GM18499 (cell line): ENCODE measurements at regions not wholly inside any gene's neighbourhood (a gene's known extent, or its start where the extent isn't known, plus 50 kb on each side); places are given as distances from the start of the nearest gene placed in this dataset.

ENCODE experiments used
- ATAC-seq: cut with Tn5 transposase; IDR thresholded peaks from one replicate; pipeline ENCODE4 v1.9.1; 2021; ENCODE audit warnings: moderate number of reproducible peaks; ENCODE audit not compliant: insufficient read depth, unreplicated experiment

DNA sequence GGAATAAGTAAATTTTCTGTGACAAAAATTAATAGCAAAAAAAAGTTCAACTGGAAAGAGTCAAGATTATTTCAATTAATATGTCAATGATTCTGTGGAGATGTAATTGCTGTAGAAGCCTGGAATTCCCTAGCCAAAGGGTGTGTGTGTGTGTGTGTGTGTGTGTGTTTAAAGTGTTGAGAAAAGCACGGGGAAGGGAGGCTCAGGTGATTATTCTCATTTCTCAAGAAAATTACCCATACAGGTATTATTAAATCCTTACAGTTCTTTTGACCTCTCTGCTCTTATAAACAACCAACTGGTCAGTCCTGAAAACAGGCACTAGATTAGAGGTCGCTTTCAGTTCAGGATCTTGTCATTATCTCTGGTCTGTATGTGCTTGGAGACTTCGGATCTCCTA lies 129.3 kb upstream of the SASH1 start:
- ATAC-seq, result no peak

DNA sequence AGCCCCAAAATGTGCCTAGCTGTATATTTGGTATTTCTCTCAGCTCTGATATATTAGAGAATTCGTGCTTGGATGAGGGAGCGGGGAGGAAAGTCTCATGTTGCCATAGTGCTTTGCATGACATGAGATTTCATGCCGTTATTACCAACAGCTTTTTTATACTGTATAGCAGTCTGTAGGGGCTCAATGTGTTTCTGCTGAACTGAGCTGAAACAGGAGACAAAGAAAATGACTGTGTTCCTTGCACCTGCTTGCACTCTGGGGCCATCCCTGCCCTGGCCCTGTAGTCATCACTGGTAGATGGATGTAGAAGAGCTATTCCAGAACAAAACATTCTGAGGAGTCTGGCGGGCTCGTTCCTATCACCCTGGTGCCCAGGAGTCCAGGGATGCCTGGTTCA lies 128.0 kb upstream of the SASH1 start:
- no peak for ATAC-seq

DNA sequence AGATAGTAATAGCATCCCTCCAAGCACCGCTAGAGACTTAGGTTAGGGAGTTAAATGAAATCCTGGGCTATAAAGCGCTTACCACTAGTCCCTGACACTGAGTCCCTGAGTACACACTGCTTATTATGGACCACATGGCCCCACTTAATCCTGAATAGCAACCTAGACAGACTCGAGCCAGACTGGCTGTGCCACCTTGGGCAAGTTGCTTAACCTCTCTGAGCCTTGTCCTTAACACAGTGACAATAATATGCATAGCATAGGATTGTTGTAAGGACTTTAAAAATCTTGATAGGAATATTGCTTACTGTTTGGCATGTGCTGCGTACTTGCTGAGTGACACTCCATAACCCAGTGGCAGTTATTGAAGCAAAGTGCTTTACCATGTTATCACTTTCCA lies 125.6 kb upstream of the SASH1 start:
- no peak for ATAC-seq

DNA sequence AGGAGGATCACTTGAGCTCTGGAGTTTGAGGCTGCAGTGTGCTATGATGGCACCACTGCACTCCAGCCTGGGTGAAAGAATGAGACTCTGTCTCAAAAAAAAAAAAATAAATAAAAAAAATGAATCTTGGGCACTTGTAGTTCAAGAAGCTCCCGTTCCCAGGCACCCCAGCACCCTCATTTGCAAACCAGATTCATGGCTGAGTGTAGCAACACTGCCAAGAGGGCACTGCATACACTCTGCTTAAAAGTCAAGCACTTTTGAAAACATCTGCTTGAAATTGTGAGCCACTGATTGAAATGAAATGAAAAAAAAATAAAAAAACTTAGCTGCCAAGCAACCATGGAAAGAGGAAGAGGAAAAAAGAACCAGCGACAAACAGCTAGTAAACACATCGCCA lies 124.7 kb upstream of the SASH1 start:
- no peak for ATAC-seq

DNA sequence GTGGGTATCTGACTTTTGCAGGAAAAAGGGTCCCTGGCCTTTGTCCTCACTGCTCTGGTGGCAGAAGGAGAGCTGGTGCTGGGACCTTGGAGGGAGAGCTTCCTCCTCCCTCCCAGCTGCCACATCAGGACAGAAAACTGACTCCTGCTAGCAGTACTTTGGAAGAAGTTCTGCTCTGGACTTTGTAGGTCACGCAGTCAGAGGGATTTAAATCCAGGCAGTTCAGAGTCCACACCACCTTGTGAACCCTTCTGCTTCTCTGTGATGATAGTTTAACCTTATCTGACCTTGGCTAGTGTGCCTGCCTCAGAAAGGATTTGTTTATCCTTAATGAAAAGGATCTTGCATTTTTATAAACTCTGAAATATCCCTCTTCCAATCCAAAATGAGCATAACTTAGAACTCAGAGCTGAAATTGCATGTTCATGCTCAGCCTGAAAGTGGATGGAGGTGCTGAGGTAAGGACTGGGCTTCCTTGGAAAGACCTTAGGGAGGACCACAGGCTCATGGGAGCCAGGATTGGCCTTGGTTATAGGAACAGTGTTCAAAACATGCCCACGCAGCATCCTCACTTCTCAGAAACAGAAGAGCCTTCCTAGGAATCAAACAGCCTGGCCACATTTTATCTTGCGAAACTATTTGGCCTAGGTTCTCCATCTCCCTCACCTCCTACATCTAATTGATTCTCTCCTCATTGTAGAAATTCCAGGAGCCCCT lies 123.9 kb upstream of the SASH1 start:
- ATAC-seq, result no peak

DNA sequence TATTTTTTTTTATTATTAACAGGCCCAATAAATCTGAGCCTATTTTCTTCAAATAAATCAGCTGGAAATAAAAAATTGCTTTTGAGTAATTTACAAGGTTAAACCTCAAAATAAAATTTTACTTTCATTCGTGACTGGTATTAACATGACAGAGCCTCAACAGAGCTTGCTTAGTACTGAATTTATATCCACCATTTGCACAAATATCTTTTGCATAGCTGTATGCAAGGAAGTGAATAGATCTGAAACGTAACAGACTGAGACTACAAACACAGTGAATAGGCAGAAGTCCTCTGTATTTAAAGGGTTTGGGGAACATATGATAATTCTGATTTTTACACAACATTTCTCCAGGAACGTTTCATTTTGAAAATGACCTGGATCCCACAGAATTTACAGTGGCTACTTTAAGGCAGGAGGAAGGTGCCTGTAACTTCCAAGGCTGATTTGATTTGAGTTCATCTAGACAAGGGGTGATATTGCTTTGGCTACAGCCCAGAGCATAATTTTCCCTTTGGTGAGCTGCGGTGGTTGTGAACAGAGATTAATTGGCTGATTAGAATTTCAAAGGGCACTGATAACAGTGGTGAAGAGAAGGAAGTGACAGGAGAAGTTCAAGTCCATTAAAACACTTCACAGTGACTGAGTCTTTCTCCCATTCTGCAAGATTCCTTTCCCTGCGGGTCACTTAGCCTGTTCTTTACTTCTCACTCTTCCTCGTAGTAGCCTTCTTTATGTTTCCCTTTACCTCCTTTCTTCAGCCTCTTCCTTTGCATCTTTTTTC lies 121.2 kb upstream of the SASH1 start:
- ATAC-seq, result no peak

DNA sequence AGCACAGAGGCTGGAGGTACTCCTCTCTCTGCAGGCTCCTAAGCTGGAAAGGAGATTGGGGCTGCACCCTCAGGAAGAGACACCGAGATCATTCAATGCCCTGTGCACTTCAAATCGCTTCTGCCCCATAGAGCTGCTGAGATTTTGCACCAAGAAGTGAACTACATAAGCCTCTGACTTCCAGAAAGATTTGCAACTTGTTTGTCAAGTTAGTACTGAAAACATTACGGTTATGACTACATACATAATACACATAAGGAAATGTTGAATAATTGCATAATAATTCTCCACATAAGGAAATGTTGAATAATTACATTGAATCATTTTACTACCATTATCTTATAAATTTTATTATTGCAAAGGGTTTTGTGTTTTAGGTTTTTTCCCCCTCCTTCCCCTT lies 120.3 kb upstream of the SASH1 start:
- ATAC-seq, result no peak

DNA sequence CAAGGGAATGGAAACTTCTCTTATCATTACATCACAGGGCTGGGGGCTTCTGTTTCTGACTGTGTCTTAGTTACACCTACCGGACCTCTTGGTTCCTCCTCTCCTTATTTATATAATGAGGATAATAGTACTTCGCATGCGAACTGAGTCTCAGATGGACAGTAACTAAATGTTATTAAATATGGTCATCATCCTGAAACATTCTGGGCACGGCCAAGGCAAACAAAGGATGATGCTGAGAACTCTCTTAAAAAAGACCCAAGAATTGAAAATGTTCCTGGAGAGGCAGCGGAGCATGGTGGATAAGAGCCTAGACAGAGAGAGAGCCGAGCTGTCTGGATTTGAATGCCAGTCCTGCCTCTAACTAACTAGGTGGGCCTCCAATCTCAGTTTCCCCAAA lies 119.8 kb upstream of the SASH1 start:
- ATAC-seq, result no peak

DNA sequence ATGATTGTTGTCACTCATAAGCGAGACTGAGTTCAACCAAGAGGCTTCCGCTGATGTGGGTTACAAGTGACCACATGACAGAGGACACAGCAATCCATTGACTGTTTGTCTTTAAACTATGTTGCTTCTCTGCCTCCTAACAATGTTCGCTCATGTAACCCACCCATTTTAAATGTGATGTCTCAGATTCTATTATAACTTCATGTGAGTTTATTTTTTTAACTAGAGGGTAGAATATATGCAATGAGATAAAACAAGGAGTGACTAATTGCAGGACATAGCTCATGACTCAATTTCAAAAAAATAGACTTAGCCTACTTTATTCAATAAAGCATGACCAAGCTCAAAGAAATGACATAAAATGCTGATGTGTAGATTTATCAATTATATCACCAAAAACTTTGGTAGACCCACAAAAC lies 119.2 kb upstream of the SASH1 start:
- ATAC-seq, result no peak

DNA sequence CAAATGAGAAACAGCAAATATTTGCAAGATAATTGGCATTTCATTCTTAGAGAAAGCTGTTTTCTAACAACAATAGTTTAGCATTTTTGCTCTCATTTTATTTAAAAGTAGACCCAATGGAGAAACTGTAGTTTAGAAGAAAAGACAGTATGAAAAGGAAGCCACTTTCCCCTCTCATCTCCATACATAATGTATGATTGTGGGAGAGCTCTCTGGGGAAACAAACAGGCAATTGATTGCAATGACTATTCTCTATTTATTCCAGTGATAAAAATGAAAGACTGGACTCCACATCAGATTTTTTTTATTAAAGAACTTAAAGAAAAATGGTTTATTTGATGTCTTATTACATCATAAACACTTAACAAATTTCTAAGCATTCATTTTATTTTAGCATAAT lies 116.8 kb upstream of the SASH1 start:
- no peak for ATAC-seq

DNA sequence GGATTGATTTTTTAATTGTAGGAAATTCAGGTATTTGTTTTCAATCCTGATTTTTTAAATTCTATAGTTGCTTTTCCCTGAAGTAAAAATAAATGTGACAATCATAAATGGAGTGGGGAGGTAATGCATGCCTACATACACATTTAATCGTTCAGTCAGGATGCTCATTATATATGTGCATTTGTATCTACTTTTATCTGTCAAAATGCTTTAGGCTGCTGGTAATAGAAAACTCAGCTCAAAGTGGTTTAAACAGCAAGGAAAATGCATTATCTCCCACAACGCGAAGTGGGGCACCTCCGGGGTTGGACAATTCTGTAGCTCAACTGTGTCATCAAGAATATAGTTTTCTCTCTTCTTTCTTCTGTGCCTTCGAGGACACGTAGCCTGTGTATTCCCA lies 116.4 kb upstream of the SASH1 start:
- no peak for ATAC-seq

DNA sequence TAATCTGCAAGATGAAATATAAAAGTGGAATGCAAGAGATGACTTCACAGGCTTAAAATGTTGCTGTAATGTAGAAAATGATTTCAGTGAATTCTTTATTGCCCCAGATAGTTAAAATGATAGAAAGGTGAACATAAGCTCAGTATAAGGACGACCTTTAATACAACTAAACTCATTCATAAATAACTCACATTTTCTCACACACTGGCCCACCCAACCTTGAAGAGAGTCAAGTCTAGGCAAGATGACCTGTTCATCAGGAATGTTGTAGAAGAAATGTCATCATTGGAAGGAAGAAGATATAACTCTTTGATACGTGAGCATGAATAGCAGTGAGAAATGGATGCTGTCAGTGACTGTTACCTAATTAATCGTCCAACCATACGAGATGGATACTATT lies 111.1 kb upstream of the SASH1 start:
- ATAC-seq, result no peak

DNA sequence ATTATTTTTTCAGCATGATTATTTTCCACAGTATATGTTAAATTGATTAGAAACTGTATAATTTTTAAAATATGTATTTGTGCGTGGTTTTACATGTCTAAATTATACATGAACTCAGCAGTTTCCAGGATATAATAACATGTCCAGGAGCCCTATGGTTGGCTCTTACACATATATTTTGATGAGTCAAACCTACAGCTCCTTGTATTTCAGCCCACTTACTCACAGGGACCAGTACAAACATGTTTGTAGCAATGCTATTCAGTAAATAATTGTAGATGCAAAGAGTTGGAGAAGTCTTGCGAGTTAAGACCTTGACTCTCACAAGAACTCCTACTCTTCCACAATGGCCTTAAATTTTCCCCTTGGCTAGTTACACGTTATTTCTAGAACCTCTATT lies 107.2 kb upstream of the SASH1 start:
- ATAC-seq, result no peak

DNA sequence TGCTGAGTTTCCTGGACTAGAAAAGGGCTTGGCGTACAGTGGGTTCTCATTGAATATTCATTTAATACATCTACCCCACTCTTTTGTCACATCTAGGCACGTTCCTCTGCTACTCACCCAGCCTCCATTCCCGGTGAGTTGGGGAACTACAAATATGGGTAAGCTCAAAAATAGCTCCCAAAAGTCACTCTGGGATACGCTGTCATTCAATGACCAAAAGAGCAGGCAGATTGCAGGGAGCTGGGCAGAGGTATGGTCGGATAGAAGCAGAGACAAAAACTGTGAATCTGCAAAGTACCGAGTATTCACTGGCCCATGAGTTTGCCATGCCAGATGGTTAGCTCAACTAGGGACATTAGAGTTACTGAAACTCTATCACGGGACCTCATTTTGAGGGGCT lies 103.9 kb upstream of the SASH1 start:
- no peak for ATAC-seq

DNA sequence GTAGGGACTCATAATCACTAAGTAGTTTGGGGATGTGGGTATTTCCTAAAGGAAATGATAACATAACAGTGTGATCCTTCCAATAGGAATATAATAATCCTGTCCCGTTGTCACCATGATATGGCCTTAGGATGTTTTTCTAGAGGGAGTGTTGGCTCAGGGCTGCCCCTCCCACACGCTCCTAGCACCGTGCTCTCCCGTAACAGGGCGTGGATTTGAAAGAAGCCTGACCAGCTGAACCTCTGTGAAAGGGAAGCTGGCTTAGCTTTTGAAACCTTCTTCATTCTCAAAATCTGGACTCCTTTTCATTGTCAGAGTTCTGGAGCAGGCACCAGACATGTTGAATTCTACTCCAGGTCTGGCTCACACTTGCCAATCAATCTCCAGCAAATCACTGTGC lies 103.4 kb upstream of the SASH1 start:
- ATAC-seq, result no peak

DNA sequence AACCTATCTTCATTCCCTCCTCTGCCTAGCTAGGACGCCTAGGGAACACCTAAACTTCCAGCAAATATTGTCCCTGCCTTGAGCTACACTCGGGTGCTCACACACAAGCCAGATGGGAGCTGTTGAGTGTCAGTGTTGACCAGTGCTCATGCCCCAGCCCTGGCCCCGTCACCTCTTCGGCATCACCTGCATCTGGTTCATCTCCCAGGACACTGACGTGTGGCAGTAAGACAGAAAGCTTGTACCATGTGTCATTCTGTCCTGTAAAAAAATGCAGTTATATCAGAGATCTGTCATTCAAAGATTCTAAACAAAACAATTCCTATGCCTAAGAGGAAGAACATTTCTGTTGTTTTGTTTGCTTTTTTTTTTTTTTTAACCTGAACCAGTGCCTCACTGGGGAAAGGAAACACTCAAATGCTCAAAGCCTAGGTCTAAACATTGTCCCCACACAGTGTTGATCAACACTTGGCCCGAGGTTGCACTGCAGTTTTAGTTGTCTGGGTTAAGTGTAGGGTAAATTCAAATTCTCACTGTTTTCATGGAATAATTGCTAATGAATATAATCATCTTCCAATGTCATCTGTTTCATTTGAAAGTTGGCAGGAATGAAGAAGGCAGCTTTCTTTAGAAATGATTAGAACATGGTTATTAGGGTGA lies 102.7 kb upstream of the SASH1 start:
- ATAC-seq, result no peak

DNA sequence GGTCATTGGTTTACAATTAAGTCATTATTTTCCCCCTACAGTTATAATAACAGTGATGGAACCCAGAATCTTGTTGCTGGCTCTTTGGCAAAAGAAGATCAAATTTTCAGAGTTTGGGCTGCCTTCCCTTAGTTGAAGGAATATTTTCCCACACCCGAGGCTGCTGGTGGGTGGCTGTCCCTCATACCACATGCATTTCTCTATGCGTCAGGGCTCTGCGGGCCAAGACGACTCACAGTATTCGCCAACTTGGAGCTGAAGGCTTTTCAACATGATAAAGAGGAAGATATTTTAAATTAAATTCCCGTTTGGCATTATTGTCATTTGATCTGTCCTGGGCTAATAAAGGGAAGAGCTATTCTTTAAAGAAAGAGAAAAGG lies 102.2 kb upstream of the SASH1 start:
- ATAC-seq, result no peak

DNA sequence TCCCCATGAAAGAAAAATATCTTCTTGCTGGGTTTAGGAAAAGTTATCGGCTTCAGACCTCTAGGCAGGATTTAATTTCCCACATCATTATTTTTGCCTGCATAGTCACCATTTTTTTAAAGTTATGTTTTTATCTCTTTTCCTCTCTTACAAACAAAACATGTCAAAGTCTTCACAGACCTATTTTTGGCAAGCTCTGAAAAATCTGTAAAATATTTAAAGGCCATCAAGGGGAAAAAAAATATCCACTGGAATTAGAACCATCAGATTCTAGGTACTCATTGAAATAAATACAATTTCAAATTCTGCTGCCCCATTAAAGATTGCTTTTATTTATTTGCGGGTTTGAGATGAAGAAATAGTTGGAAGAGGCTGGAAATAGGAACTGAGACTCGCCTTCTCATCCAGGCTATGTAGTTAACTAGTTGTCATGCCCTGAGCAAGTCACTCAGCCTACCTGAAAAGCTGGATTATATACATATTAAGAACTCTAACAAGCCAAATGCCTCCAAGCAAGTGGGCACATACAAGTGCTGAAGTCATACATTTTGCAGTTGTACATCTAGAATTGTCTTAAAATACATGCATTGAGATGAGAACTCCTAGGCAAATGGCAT lies 101.7 kb upstream of the SASH1 start:
- ATAC-seq, result no peak

DNA sequence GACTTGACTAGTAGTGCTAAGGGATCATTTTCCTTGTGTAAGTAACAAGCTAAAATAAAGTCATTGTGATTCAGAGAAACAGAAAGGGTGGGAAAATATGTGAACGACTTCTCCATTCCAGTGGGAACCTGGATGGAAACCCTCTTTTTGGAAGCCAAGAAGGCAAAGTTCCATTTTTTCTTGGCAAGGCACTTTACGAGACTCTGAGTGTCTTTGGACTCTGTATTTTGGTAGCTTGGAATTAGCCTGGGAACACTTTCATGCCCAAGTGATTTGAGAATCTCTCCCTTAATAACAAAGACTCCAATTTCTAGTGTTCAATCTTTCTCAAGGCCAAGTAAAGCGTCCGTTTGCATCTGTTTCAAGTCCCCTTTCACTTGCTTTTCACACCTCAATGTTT lies 100.5 kb upstream of the SASH1 start:
- ATAC-seq, result no peak

DNA sequence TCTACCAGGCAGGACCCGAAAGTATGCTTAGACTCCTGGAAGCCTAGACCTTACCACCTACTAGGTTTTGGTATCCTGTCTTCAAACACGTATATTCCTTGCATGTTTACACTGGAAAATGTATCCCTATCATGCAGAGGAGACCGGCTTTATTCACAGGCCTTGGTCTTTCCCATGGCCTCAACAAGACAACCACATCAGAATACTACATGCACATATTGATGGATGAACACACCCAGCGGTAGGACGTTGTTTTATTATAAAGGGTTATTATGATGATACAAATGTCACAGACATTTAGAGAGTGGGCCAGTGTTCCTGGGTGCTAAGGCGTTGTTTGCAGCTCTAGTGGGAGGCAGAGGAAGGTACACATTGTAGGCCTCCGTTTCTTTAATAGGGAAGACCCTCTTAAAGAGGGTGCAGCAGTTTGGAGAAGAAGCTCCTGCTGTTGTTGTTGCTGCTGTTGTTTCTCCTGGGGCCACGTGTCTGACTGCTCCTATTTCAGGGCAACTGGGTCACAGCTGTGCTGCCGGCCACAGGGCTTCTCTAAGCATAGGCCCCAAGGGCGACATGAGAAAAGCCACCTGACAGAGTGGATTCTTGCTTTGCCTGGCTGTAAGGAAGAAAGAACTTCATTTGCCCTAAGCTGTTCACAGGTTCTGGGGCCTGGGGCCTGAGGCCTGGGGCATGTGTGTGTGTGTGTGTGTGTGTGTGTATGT lies 98.3 kb upstream of the SASH1 start:
- ATAC-seq, result no peak
